Esophagus muscularis mucosa (tissue), 4 donors: ENCODE measurements at regions not wholly inside any gene's neighbourhood (a gene's known extent, or its start where the extent isn't known, plus 50 kb on each side); places are given as distances from the start of the nearest gene placed in this dataset.
"Not testable (repeated sequence)": the region's sequence is repeated elsewhere in the genome, so short reads cannot be mapped to it uniquely, and the experiment has no call there.

Experiments used
- DNase-seq: peaks from one replicate; pipeline ENCODE4 v3.0.0-alpha.2; 2017; ENCODE audit errors: extremely low spot score
- H3K27ac ChIP-seq, 4 donors: fragments of 200-600 bp; sonication (generic); replicated peaks in 1 of 4; 1 replicate in 3 of 4; 2 replicates in 1 of 4; pipeline ENCODE4 v1.5.1; 2016 to 2019; ENCODE audit warnings: mild to moderate bottlenecking in 1 of 4
- H3K27me3 ChIP-seq, 4 donors: fragments of 200-600 bp; sonication (generic); one replicate each; pipeline versions ENCODE4 v1.5.1 to v1.6.0; 2016 to 2019
- H3K36me3 ChIP-seq, 4 donors: fragments of 200-600 bp; sonication (generic); one replicate each; pipeline ENCODE4 v1.5.1; 2016 to 2019
- H3K4me1 ChIP-seq, 4 donors: fragments of 200-600 bp; sonication (generic); one replicate each; pipeline ENCODE4 v1.5.1; 2016 to 2019
- H3K4me3 ChIP-seq, 4 donors: fragments of 200-600 bp; sonication (generic); 1 replicate in 2 of 4; 2 replicates in 2 of 4; pipeline ENCODE4 v1.5.1; 2016 to 2019; ENCODE audit warnings: mild to moderate bottlenecking in 4 of 4, moderate library complexity in 1 of 4
- H3K9me3 ChIP-seq, 4 donors: fragments of 200-600 bp; sonication (generic); 1 replicate in 3 of 4; 2 replicates in 1 of 4; pipeline ENCODE4 v1.5.1; 2016 to 2019
- CTCF ChIP-seq, 3 experiments: fragments of 200-600 bp in 2 of 3; fragments of 450-650 bp in 1 of 3; sonication (generic) in 2 of 3; IDR thresholded peaks; one replicate each; pipeline ENCODE4 v1.5.1; 2017 to 2019; ENCODE audit warnings: antibody characterized with exemption in 3 of 3, mild to moderate bottlenecking in 2 of 3, moderate library complexity in 1 of 3
- EP300 ChIP-seq: sonication (generic); formaldehyde crosslinking; IDR thresholded peaks from one replicate; pipeline ENCODE4 v1.6.1; 2017; ENCODE audit warnings: antibody characterized with exemption
- POLR2A ChIP-seq: fragments of 450-650 bp; IDR thresholded peaks from one replicate; pipeline ENCODE4 v1.6.1; 2017; ENCODE audit warnings: antibody characterized with exemption, moderate library complexity, mild to moderate bottlenecking, low read depth
- POLR2AphosphoS5 ChIP-seq, 2 donors: sonication (generic); formaldehyde crosslinking; IDR thresholded peaks; one replicate each; pipeline ENCODE4 v1.6.1; 2017; ENCODE audit warnings: antibody characterized with exemption in 2 of 2
- WGBS: methylation state at CpG from one replicate; pipeline ENCODE4 v1.1.5; 2018; 5-methylcytosine and 5-hydroxymethylcytosine counted together
- intact Hi-C: fragments of 100-400 bp; cut with DNase I; formaldehyde crosslinking; loops from one replicate; pipeline ENCODE4 v1.15.1; 2023

- no peak for DNase-seq
- no peaks in the 10 kb centered on the region for H3K4me1 ChIP-seq
- intact Hi-C loops = no loop called here
- TF ChIP-seq EP300 (no peak), CTCF (IDR thresholded peaks at IDR 0.05) (no peak), POLR2AphosphoS5 (IDR thresholded peaks at IDR 0.05) (no peak)
- 88% methylated on average over 3 of the region's 3 CpGs for WGBS
- H3K9me3 ChIP-seq = no peaks in the 10 kb centered on the region
- H3K4me3 ChIP-seq = no peak overlapping the region
- H3K36me3 ChIP-seq = no peaks in the 10 kb centered on the region
- no peaks in the 10 kb centered on the region for H3K27me3 ChIP-seq
- no peak overlapping the region for H3K27ac ChIP-seq
Observed at GRCh38 chr4:123528501-123529277, 132.1 kb downstream of the SPRY1 start.

- H3K4me1 ChIP-seq = no peaks in the 10 kb centered on the region
- 69% methylated on average over 2 of the region's 2 CpGs for WGBS
- H3K27ac ChIP-seq = no peak overlapping the region
- no peak overlapping the region for H3K4me3 ChIP-seq
- no peaks in the 10 kb centered on the region for H3K27me3 ChIP-seq
- DNase-seq = no peak
- intact Hi-C loops = no loop called here
- no peak for TF ChIP-seq POLR2A
- no peak for TF ChIP-seq POLR2AphosphoS5 (IDR thresholded peaks at IDR 0.05)
- H3K36me3 ChIP-seq = no peaks in the 10 kb centered on the region
- no peaks in the 10 kb centered on the region for H3K9me3 ChIP-seq
Observed at GRCh38 chr4:123529278-123529568, 132.6 kb downstream of the SPRY1 start.

- H3K27ac ChIP-seq = no peak overlapping the region
- no peak overlapping the region for H3K4me3 ChIP-seq
- H3K4me1 ChIP-seq = no peaks in the 10 kb centered on the region
- TF ChIP-seq EP300 (no peak), CTCF (IDR thresholded peaks at IDR 0.05) (no peak), POLR2A (no peak), POLR2AphosphoS5 (IDR thresholded peaks at IDR 0.05) (no peak)
- 89% methylated on average over 3 of the region's 3 CpGs for WGBS
- no peaks in the 10 kb centered on the region for H3K9me3 ChIP-seq
- no peaks in the 10 kb centered on the region for H3K27me3 ChIP-seq
- DNase-seq = no peak
- no peaks in the 10 kb centered on the region for H3K36me3 ChIP-seq
- intact Hi-C loops = no loop called here
Observed at GRCh38 chr4:123530357-123530756, 133.8 kb downstream of the SPRY1 start.

- TF ChIP-seq EP300 (no peak), CTCF (IDR thresholded peaks at IDR 0.05) (no peak), POLR2AphosphoS5 (IDR thresholded peaks at IDR 0.05) (no peak)
- 71% methylated on average over 1 of the region's 1 CpG for WGBS
- intact Hi-C loops = no loop called here
Observed at GRCh38 chr4:123535037-123535748, 138.6 kb downstream of the SPRY1 start.

GRCh38 chr4:123536225-123536624 is 139.6 kb downstream of the SPRY1 start:
- TF ChIP-seq POLR2AphosphoS5 (IDR thresholded peaks at IDR 0.05) (no peak), POLR2A (no peak), EP300 (no peak), CTCF (IDR thresholded peaks at IDR 0.05) (no peak)
- Histone ChIP-seq H3K4me3 (no peak overlapping the region), H3K9me3 (no peaks in the 10 kb centered on the region), H3K36me3 (no peaks in the 10 kb centered on the region), H3K27ac (no peak overlapping the region), H3K27me3 (no peaks in the 10 kb centered on the region), H3K4me1 (no peaks in the 10 kb centered on the region)
- DNase-seq = no peak
- intact Hi-C loops = no loop called here
- WGBS = 89% methylated on average over 6 of the region's 6 CpGs

More at GRCh38 chr4:123535037-123535748, 138.6 kb downstream of the SPRY1 start:
- Histone ChIP-seq H3K4me3 (no peak overlapping the region), H3K27ac (no peak overlapping the region), H3K9me3 (no peaks in the 10 kb centered on the region), H3K27me3 (no peaks in the 10 kb centered on the region), H3K4me1 (no peaks in the 10 kb centered on the region), H3K36me3 (no peaks in the 10 kb centered on the region)
- no peak for DNase-seq

- H3K9me3 ChIP-seq, DNase-seq, H3K4me1 ChIP-seq, H3K27me3 ChIP-seq, H3K27ac ChIP-seq, intact Hi-C loops, H3K36me3 ChIP-seq, H3K4me3 ChIP-seq: not testable (repeated sequence)
- 100% methylated on average over 2 of the region's 39 CpGs for WGBS
Observed at GRCh38 chr4:123537906-123538402, 141.4 kb downstream of the SPRY1 start.
